ENCODE measurements at regions not wholly inside any gene's neighbourhood (a gene's known extent, or its start where the extent isn't known, plus 50 kb on each side); places are given as distances from the start of the nearest gene placed in this dataset.

DNA sequence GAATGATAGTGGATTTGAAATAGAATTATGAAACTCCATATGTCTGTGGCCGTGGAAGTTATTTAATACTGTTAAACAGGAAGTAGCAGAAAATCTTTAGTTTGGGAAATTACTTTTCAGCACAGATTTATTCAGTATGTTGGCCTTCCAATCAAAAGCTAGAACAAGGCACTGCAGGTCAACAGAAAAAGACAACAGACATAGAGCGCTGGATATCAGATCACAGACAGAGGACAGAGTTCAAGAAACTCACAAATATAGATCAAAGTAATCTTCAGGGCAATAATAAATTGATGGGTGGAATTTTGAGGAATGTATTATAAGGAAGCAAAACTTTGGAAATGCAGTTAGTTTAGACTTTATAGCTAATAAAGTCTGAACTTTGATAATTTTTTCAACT is 159.5 kb upstream of the TMCO5A start:
- Histone ChIP-seq H3K4me3 (no peak overlapping the region), H3K9me3 (ENCODE audit: low read depth) (no peaks in the 10 kb centered on the region), H3K27ac (no peak overlapping the region), H3K36me3 (no peaks in the 10 kb centered on the region), H3F3A (ENCODE audit: low read depth) (no peaks in the 10 kb centered on the region), H3K4me1 (no peaks in the 10 kb centered on the region), H2AFZ (replicated peaks) (no peak overlapping the region), H3K27me3 (no peaks in the 10 kb centered on the region), H3K4me2 (no peak overlapping the region), H4K20me1 (ENCODE audit: low read depth) (no peaks in the 10 kb centered on the region), H3K79me2 (ENCODE audit: low read depth) (no peaks in the 10 kb centered on the region), H3K9ac (no peak overlapping the region)
- no peak for DNase-seq (ENCODE audit: low spot score)
- Mint-ChIP-seq H3K9me3 (peaks cover 2% of the 10 kb centered on the region), H3K27me3 (ENCODE audit: insufficient read depth, low read depth) (no peaks in the 10 kb centered on the region), H3K36me3 (no peaks in the 10 kb centered on the region), H3K4me1 (peaks cover 6% of the 10 kb centered on the region), H3K4me3 (no peak overlapping the region), H3K27ac (no peak overlapping the region)
- no peak for TF ChIP-seq EZH2phosphoT487 (IDR thresholded peaks at IDR 0.05)
- TF ChIP-seq, protein P1, sequence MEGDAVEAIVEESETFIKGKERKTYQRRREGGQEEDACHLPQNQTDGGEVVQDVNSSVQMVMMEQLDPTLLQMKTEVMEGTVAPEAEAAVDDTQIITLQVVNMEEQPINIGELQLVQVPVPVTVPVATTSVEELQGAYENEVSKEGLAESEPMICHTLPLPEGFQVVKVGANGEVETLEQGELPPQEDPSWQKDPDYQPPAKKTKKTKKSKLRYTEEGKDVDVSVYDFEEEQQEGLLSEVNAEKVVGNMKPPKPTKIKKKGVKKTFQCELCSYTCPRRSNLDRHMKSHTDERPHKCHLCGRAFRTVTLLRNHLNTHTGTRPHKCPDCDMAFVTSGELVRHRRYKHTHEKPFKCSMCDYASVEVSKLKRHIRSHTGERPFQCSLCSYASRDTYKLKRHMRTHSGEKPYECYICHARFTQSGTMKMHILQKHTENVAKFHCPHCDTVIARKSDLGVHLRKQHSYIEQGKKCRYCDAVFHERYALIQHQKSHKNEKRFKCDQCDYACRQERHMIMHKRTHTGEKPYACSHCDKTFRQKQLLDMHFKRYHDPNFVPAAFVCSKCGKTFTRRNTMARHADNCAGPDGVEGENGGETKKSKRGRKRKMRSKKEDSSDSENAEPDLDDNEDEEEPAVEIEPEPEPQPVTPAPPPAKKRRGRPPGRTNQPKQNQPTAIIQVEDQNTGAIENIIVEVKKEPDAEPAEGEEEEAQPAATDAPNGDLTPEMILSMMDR (IDR thresholded peaks at IDR 0.05): no peak
- no peak for TF ChIP-seq EZH2 (IDR thresholded peaks at IDR 0.05)

DNA sequence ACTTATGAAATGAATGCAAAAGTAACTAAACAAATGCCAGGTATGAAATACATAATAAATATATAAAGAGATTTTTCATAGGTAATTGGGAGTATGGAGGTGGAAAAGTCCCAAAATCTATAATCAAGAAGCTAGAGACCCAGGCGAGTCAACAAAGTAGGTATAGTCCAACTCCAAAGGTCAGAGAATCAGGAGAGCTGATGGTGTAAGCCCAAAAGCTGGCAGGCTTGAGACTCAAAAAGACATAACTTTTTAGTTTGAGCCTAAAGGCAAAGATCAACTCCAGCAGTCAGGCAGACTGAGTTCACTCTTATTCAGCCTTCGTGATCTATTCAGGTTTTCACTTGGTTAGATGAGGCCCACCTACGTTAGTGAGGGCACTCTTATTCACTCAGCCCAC is 157.4 kb upstream of the TMCO5A start:
- Histone ChIP-seq H4K20me1 (ENCODE audit: low read depth) (no peaks in the 10 kb centered on the region), H3K4me3 (no peak overlapping the region), H2AFZ (replicated peaks) (no peak overlapping the region), H3K9ac (no peak overlapping the region), H3K79me2 (ENCODE audit: low read depth) (no peaks in the 10 kb centered on the region), H3K4me1 (no peaks in the 10 kb centered on the region), H3K9me3 (ENCODE audit: low read depth) (no peaks in the 10 kb centered on the region), H3K27me3 (no peaks in the 10 kb centered on the region), H3K27ac (no peak overlapping the region), H3F3A (ENCODE audit: low read depth) (no peaks in the 10 kb centered on the region), H3K4me2 (no peak overlapping the region), H3K36me3 (no peaks in the 10 kb centered on the region)
- DNase-seq (ENCODE audit: low spot score): no peak
- TF ChIP-seq EZH2 (IDR thresholded peaks at IDR 0.05): no peak
- TF ChIP-seq EZH2phosphoT487 (IDR thresholded peaks at IDR 0.05): no peak
- TF ChIP-seq, protein P1 (IDR thresholded peaks at IDR 0.05): no peak
- Mint-ChIP-seq H3K27me3 (ENCODE audit: insufficient read depth, low read depth) (no peaks in the 10 kb centered on the region), H3K4me1 (no peaks in the 10 kb centered on the region), H3K27ac (no peak overlapping the region), H3K36me3 (no peaks in the 10 kb centered on the region), H3K9me3 (peaks cover 2% of the 10 kb centered on the region), H3K4me3 (no peak overlapping the region)

DNA sequence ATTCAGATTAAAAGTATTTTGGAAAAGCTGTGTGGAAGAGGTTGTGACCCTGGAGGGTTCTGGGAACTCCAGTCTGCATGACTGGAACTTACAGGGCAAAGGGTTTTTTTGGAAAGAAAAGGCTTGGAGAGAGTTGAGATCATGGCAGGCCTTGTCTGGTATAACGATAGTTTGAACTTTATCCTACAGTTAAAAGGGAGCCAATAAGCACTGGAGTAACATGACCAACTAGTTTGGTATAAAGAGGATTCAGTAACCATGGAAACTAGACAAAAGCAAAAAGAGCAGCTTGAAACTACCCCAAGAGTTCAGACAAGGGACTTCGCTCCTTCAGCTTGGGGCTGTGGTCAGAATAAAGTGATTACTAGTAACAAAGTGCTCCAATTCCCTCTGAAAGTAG is 151.2 kb upstream of the TMCO5A start:
- Histone ChIP-seq H3K4me2 (no peak overlapping the region), H3F3A (ENCODE audit: low read depth) (no peaks in the 10 kb centered on the region), H3K27me3 (no peaks in the 10 kb centered on the region), H3K79me2 (ENCODE audit: low read depth) (no peaks in the 10 kb centered on the region), H3K36me3 (no peaks in the 10 kb centered on the region), H3K9me3 (ENCODE audit: low read depth) (no peaks in the 10 kb centered on the region), H3K9ac (no peak overlapping the region), H4K20me1 (ENCODE audit: low read depth) (no peaks in the 10 kb centered on the region), H3K4me3 (no peak overlapping the region), H3K4me1 (peaks cover 10% of the 10 kb centered on the region), H3K27ac (no peak overlapping the region), H2AFZ (replicated peaks) (peak overlapping the region; percentile 9)
- Mint-ChIP-seq H3K4me3 (no peak overlapping the region), H3K9me3 (no peaks in the 10 kb centered on the region), H3K4me1 (peaks cover 12% of the 10 kb centered on the region), H3K27me3 (ENCODE audit: insufficient read depth, low read depth) (no peaks in the 10 kb centered on the region), H3K36me3 (no peaks in the 10 kb centered on the region), H3K27ac (peak overlapping the region; percentile 15)
- TF ChIP-seq, protein P1 (IDR thresholded peaks at IDR 0.05): no peak
- TF ChIP-seq EZH2 (IDR thresholded peaks at IDR 0.05) (no peak), EZH2phosphoT487 (IDR thresholded peaks at IDR 0.05) (no peak)
- DNase-seq (ENCODE audit: low spot score): peak; percentile 44

Measured in neural progenitor cell (in vitro differentiated cells).